Astrocyte (in vitro differentiated cells and primary cell): ENCODE measurements at regions not wholly inside any gene's neighbourhood (a gene's known extent, or its start where the extent isn't known, plus 50 kb on each side); places are given as distances from the start of the nearest gene placed in this dataset.

Source experiments
- CTCF ChIP-seq: IDR thresholded peaks from 2 replicates; pipeline ENCODE4 v1.5.1; 2011; ENCODE audit warnings: low read depth, mild to moderate bottlenecking, inconsistent platforms, low read length, moderate library complexity; ENCODE audit not compliant: insufficient read depth
- EZH2 ChIP-seq: IDR thresholded peaks from 2 replicates; pipeline ENCODE4 v1.6.1; 2012; ENCODE audit warnings: mild to moderate bottlenecking, low read length, inconsistent platforms; ENCODE audit not compliant: insufficient read depth

- no peak for TF ChIP-seq CTCF
- no peak for TF ChIP-seq EZH2
These were observed 90.0 kb downstream of the CD24 start for GRCh38 chr6:106884576-106884975.
